Keratinocyte (primary cell): ENCODE measurements at regions not wholly inside any gene's neighbourhood (a gene's known extent, or its start where the extent isn't known, plus 50 kb on each side); places are given as distances from the start of the nearest gene placed in this dataset.

Experiments
- DNase-seq: peaks from one replicate; pipeline ENCODE4 v3.0.0-alpha.2; 2011; ENCODE audit warnings: low read depth, missing footprints, low spot score
- FAIRE-seq: peaks from 2 replicates; lab custom pipeline; 2011; peaks lifted over from hg19 to GRCh38; lab: Jason Lieb, UNC
- H2AFZ ChIP-seq: 2 replicates; pipeline ENCODE4 v1.6.0; 2012; ENCODE audit warnings: low read length, control low read depth, inconsistent platforms; ENCODE audit not compliant: control insufficient read depth
- H3K27ac ChIP-seq: 2 replicates; pipeline ENCODE4 v1.5.1; 2011; ENCODE audit warnings: low read length; ENCODE audit not compliant: control insufficient read depth, insufficient read depth
- H3K27me3 ChIP-seq: 3 replicates; pipeline ENCODE4 v1.6.0; 2011; ENCODE audit warnings: low read length; ENCODE audit not compliant: control insufficient read depth, insufficient read depth; ENCODE audit errors: extremely low read depth
- H3K36me3 ChIP-seq, 2 experiments: 2 replicates in 1 of 2; 3 replicates in 1 of 2; pipeline ENCODE4 v1.5.1; 2011; ENCODE audit warnings: low read length in 2 of 2, mild to moderate bottlenecking in 1 of 2; ENCODE audit not compliant: control insufficient read depth in 2 of 2, insufficient read depth in 2 of 2; ENCODE audit errors: extremely low read depth in 1 of 2
- H3K4me1 ChIP-seq: 3 replicates; pipeline ENCODE4 v1.5.1; 2011; ENCODE audit warnings: low read length; ENCODE audit not compliant: control insufficient read depth, insufficient read depth; ENCODE audit errors: extremely low read depth
- H3K4me2 ChIP-seq: 3 replicates; pipeline ENCODE4 v1.6.0; 2011; ENCODE audit warnings: low read depth, low read length; ENCODE audit not compliant: control insufficient read depth, insufficient read depth; ENCODE audit errors: extremely low read depth
- H3K4me3 ChIP-seq, 3 experiments: fragments of 200-600 bp in 1 of 3; sonication (generic) in 1 of 3; 2 replicates in 2 of 3; 3 replicates in 1 of 3; pipeline ENCODE4 v1.5.1; 2011 to 2016; ENCODE audit warnings: low read length in 3 of 3, mild to moderate bottlenecking in 3 of 3, control low read depth in 2 of 3, inconsistent platforms in 1 of 3, low read depth in 1 of 3, mixed read lengths in 1 of 3, mixed run types in 1 of 3, moderate library complexity in 1 of 3; ENCODE audit not compliant: control insufficient read depth in 2 of 3, insufficient read depth in 2 of 3; ENCODE audit errors: extremely low read depth in 1 of 3
- H3K79me2 ChIP-seq: 2 replicates; pipeline ENCODE4 v1.6.0; 2012; ENCODE audit warnings: low read length; ENCODE audit not compliant: control insufficient read depth, insufficient read depth
- H3K9ac ChIP-seq: 3 replicates; pipeline ENCODE4 v1.6.0; 2011; ENCODE audit warnings: low read length; ENCODE audit not compliant: control insufficient read depth, insufficient read depth; ENCODE audit errors: extremely low read depth
- H3K9me1 ChIP-seq: 3 replicates; pipeline ENCODE4 v1.6.0; 2011; ENCODE audit warnings: low read length; ENCODE audit not compliant: control insufficient read depth, insufficient read depth; ENCODE audit errors: extremely low read depth
- H3K9me3 ChIP-seq: 2 replicates; pipeline ENCODE4 v1.5.1; 2012; ENCODE audit warnings: low read depth, low read length; ENCODE audit not compliant: control insufficient read depth
- H4K20me1 ChIP-seq: 3 replicates; pipeline ENCODE4 v1.6.0; 2011; ENCODE audit warnings: low read length; ENCODE audit not compliant: control insufficient read depth, insufficient read depth; ENCODE audit errors: extremely low read depth
- CTCF ChIP-seq, 3 experiments: IDR thresholded peaks in 1 of 3; conservative IDR thresholded peaks in 1 of 3; optimal IDR thresholded peaks in 1 of 3; 2 replicates in 2 of 3; 3 replicates in 1 of 3; pipeline versions ENCODE3 to v1.5.1; 2011; ENCODE audit warnings: low read length in 3 of 3, mild to moderate bottlenecking in 3 of 3, moderate library complexity in 2 of 3, control low read depth in 1 of 3, inconsistent platforms in 1 of 3; ENCODE audit not compliant: insufficient read depth in 2 of 3; ENCODE audit errors: extremely low read depth in 1 of 3
- EZH2 ChIP-seq: IDR thresholded peaks from one replicate; pipeline ENCODE4 v1.6.1; 2012; ENCODE audit warnings: inconsistent platforms, mild to moderate bottlenecking, low read length, moderate library complexity
- dilution Hi-C: fragments of 300-500 bp; cut with MboI; formaldehyde crosslinking; loops from one replicate; pipeline ENCODE4 v1.7.0; 2020; ENCODE audit warnings: low sequenced_read_pairs; ENCODE audit not compliant: extremely low pct_ligation_motif_present

DNA sequence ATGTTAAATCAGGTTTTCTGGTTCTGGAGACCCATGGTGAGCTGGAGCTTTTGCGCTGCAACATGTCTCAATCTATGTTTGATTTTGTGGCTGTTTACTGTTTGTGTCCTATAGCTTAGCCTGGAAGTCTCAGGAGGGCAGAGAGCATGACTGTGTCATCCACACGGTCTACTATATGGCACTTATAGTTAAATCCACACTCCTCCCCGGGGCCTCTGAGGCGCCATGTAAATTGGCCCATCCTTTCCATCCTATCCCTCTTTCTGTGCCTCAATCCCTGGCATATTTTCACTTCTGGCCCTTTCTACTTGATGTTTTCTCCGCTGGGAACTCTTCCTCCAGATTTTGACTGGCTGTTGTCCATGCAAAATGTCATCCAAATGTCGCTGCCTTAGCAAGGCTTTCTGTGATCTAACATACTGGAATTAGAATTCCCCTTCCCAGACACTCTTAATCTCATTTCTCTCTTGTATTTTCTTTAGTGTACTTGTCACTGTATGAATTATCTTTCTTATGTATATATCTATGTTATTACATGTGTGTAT lies 560.8 kb upstream of the RGMA start:
- no peaks in the 10 kb centered on the region for H3K9me3 ChIP-seq
- TF ChIP-seq CTCF (optimal IDR thresholded peaks at IDR 0.05 in 1 of 3, IDR thresholded peaks at IDR 0.05 in 1 of 3, conservative IDR thresholded peaks at IDR 0.05 in 1 of 3; ENCODE audit: extremely low read depth in 1 of 3, insufficient read depth in 2 of 3, low read length in 3 of 3), result no peak
- no peak for TF ChIP-seq EZH2
- DNase-seq (no peak), FAIRE-seq (no peak)
- no peaks in the 10 kb centered on the region for H3K4me1 ChIP-seq
- dilution Hi-C loops, result no loop called here
- no peak overlapping the region for H3K4me3 ChIP-seq
- H3K27ac ChIP-seq, result no peak overlapping the region
- H3K36me3 ChIP-seq, result no peaks in the 10 kb centered on the region
- H3K9ac ChIP-seq, result no peak overlapping the region
- H3K27me3 ChIP-seq, result no peaks in the 10 kb centered on the region
- H3K4me2 ChIP-seq, result no peak overlapping the region
- H2AFZ ChIP-seq, result no peak overlapping the region
- H4K20me1 ChIP-seq, result no peaks in the 10 kb centered on the region
- no peaks in the 10 kb centered on the region for H3K79me2 ChIP-seq
- no peaks in the 10 kb centered on the region for H3K9me1 ChIP-seq

- FAIRE-seq (no peak), DNase-seq (no peak)
- no peaks in the 10 kb centered on the region for H3K4me1 ChIP-seq
- no peak overlapping the region for H3K4me3 ChIP-seq
- H3K79me2 ChIP-seq, result no peaks in the 10 kb centered on the region
- no peaks in the 10 kb centered on the region for H3K9me1 ChIP-seq
- H2AFZ ChIP-seq, result no peak overlapping the region
- no peak overlapping the region for H3K4me2 ChIP-seq
- no peaks in the 10 kb centered on the region for H4K20me1 ChIP-seq
- H3K27ac ChIP-seq, result no peak overlapping the region
- H3K9ac ChIP-seq, result no peak overlapping the region
- H3K27me3 ChIP-seq, result no peaks in the 10 kb centered on the region
- H3K36me3 ChIP-seq, result no peaks in the 10 kb centered on the region
- dilution Hi-C loops, result no loop called here
- TF ChIP-seq EZH2 (no peak), CTCF (optimal IDR thresholded peaks at IDR 0.05 in 1 of 3, IDR thresholded peaks at IDR 0.05 in 1 of 3, conservative IDR thresholded peaks at IDR 0.05 in 1 of 3; ENCODE audit: extremely low read depth in 1 of 3, insufficient read depth in 2 of 3, low read length in 3 of 3) (no peak)
- H3K9me3 ChIP-seq, result no peaks in the 10 kb centered on the region
Measured at GRCh38 chr15:93646193-93646592, 557.2 kb upstream of the RGMA start.
